ENCODE measurements at regions not wholly inside any gene's neighbourhood (a gene's known extent, or its start where the extent isn't known, plus 50 kb on each side); places are given as distances from the start of the nearest gene placed in this dataset.

DNA sequence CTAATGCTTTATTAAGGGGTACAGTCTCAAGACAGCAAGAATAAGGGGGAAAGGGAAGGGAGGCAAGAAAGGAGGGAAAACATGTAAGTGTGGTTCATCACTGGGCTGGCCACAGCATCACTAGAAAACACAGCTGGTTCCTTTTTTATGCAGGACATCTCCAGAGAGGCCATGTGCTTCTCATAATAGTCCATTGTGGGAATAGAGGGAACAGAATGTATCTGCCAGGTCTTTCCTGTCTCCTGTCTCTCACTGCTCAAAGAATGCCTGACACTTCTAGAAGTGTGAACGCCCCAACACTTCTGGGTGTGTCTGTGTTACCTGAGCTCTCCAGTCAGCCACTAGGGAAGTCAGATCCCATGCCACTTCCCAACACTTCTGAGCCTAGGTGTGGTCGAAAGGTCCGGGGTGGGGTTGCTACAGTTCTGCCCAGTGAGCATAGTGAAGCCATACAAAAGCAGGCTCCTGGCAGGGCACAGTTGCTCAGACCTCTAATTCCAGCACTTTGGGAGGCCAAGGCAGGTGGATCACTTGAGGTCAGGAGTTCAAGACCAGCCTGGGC is 255.6 kb upstream of the SLC30A5 start:
- DNase-seq (ENCODE audit: insufficient read length, low spot score) (no peak), FAIRE-seq (no peak)
- TF ChIP-seq, protein P1, sequence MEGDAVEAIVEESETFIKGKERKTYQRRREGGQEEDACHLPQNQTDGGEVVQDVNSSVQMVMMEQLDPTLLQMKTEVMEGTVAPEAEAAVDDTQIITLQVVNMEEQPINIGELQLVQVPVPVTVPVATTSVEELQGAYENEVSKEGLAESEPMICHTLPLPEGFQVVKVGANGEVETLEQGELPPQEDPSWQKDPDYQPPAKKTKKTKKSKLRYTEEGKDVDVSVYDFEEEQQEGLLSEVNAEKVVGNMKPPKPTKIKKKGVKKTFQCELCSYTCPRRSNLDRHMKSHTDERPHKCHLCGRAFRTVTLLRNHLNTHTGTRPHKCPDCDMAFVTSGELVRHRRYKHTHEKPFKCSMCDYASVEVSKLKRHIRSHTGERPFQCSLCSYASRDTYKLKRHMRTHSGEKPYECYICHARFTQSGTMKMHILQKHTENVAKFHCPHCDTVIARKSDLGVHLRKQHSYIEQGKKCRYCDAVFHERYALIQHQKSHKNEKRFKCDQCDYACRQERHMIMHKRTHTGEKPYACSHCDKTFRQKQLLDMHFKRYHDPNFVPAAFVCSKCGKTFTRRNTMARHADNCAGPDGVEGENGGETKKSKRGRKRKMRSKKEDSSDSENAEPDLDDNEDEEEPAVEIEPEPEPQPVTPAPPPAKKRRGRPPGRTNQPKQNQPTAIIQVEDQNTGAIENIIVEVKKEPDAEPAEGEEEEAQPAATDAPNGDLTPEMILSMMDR (IDR thresholded peaks at IDR 0.05; ENCODE audit: insufficient read depth, missing control alignments) = no peak

DNA sequence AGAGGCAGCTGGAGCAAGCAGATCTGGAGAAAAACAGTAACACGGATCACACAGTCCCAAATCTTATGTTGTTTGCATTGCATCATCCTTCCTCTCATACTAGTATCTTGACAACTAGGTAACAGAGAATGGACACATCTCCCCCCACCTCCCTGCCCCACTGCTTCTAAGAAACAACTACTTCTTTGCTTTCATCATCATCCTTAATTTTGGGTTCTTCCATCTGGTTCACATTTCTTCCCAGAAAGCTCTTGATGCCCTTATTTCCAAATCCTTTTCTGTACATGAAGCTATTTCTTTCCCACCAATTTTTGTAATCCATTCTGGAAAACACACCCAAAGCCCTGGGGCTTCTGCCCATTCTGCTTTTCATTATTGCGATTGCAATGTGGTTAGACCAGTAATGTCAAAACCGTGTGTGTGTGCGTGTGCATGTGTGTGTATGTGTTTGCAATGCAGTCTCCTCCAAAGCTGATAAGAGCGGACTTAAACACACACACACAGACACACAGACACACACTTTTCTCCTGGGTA is 254.7 kb upstream of the SLC30A5 start:
- TF ChIP-seq, protein P1 (IDR thresholded peaks at IDR 0.05; ENCODE audit: insufficient read depth, missing control alignments) = no peak
- DNase-seq (ENCODE audit: insufficient read length, low spot score) (no peak), FAIRE-seq (no peak)

DNA sequence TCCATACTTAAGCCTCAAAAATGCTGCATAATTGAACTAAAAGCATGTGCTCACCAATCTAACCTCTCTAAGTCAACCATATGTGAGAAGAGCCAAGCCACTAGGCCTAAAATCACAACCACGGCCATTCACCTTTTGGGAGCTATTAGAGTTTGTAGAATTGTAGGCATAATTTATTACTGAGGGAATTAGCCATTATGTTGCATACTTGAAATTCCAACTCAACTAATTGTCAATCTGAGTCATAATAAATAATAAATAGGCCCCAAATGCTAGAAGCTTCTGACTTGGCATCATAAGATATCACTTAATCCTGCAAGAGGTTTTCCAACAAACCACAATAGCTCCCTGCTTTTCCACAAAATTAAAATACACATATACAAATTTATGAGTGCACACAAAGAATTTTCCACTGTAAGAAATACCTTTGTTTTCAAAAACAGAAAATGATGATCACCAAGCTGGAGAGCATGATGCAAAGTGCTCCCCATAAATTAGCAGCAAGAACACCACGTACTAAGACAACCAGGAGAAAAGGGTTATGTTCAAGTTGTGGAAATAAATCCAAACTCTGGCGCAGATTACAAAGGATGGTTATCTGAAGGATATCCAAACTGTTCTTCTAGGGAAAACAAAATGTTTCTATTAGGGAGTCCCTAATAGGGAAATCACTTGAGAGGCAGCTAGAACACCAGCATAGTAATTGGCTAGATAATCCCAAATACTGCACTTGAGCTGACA is 250.0 kb upstream of the SLC30A5 start:
- TF ChIP-seq, protein P1 (IDR thresholded peaks at IDR 0.05; ENCODE audit: insufficient read depth, missing control alignments) = no peak
- no peak for DNase-seq (ENCODE audit: insufficient read length, low spot score)
- FAIRE-seq = peak; percentile 46

DNA sequence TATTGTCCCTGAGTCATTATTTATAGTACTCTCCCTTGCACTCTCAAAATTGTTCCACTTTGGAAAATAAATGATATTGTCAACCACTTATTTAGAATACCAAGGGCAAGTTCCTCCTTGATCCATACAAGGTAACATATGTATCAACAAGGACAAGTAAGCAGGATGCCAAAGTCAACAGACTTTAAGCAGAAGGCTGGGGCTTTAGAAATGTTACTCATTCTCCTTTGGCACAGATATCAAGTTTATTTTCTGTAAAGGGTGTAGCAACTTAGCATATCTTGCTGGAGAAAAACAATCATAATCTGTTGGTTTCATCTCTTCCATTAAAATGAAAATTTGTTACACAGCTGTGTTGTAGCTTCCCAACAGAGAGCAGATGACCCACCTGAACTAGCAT is 248.7 kb upstream of the SLC30A5 start:
- DNase-seq (ENCODE audit: insufficient read length, low spot score) (no peak), FAIRE-seq (no peak)
- TF ChIP-seq, protein P1 (IDR thresholded peaks at IDR 0.05; ENCODE audit: insufficient read depth, missing control alignments) = no peak

DNA sequence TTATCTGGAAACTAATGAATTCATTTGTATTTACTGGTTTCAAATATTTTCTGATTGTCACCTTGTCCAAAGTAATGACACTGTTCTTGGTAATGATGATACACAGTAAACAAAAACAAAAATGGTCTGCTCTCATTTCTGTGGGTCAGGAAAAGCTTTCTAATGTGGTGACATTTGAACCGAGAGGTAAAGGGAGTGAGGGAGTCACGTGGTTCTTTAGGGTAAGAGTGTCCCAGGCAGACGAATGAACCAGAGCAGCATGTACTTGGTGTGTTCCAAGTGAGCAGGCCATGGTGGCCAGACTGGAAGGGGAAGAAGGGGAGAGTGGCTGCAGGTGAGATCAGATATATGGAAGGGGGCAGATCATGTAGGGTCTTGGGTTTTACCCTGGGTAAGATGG is 247.0 kb upstream of the SLC30A5 start:
- TF ChIP-seq, protein P1 (IDR thresholded peaks at IDR 0.05; ENCODE audit: insufficient read depth, missing control alignments) = no peak

DNA sequence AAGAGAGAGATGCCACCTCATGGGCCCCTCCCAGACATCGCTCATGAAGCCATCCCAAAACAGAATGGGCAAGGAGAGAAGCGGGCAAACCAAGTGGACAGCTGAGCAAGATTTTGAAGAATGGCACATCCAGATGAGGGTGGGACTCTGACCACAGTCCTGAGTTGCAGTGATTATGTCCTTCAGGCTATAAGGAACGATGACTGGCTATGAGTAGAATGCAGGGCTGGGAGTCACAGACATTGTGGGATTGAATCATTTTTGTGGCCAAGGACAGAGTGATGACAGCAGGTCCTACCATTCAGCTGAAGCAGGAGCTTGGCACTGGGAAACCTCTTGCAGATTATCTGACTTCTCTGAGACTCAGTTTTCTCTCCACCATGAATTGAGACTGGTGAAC is 245.7 kb upstream of the SLC30A5 start:
- FAIRE-seq = no peak

More for the DNA sequence above, 247.0 kb upstream of the SLC30A5 start:
- DNase-seq (ENCODE audit: insufficient read length, low spot score) = no peak
- no peak for FAIRE-seq

More for the DNA sequence above, 245.7 kb upstream of the SLC30A5 start:
- TF ChIP-seq, protein P1 (IDR thresholded peaks at IDR 0.05; ENCODE audit: insufficient read depth, missing control alignments) = no peak
- DNase-seq (ENCODE audit: insufficient read length, low spot score) = no peak

Measured in D721Med (cell line).